Colonic mucosa (tissue), 4 donors: ENCODE measurements at regions not wholly inside any gene's neighbourhood (a gene's known extent, or its start where the extent isn't known, plus 50 kb on each side); places are given as distances from the start of the nearest gene placed in this dataset.
"Not testable (repeated sequence)": the region's sequence is repeated elsewhere in the genome, so short reads cannot be mapped to it uniquely, and the experiment has no call there.

Experiments used
- DNase-seq: peaks from one replicate; pipeline ENCODE4 v3.0.0-alpha.2; 2020
- H3K27ac ChIP-seq: fragments of 200-600 bp; one replicate; pipeline ENCODE4 v1.8.0; 2021
- H3K27me3 ChIP-seq: fragments of 200-600 bp; one replicate; pipeline ENCODE4 v1.8.0; 2021
- H3K36me3 ChIP-seq: fragments of 200-600 bp; one replicate; pipeline ENCODE4 v1.8.0; 2021
- H3K4me1 ChIP-seq: fragments of 200-600 bp; one replicate; pipeline ENCODE4 v1.8.0; 2021; ENCODE audit warnings: mild to moderate bottlenecking
- H3K4me3 ChIP-seq: fragments of 200-600 bp; one replicate; pipeline ENCODE4 v1.8.0; 2021
- H3K9ac ChIP-seq, 2 donors: one replicate each; pipeline ENCODE4 v1.7.0; 2013; ENCODE audit warnings: control low read depth in 2 of 2, low read depth in 2 of 2, low read length in 2 of 2
- H3K9me3 ChIP-seq: fragments of 200-600 bp; one replicate; pipeline ENCODE4 v1.8.0; 2021
- CTCF ChIP-seq: fragments of 200-600 bp; IDR thresholded peaks from one replicate; pipeline ENCODE4 v1.8.0; 2022; ENCODE audit warnings: antibody characterized with exemption, mild to moderate bottlenecking
- intact Hi-C: fragments of 100-400 bp; cut with DNase I; formaldehyde crosslinking; loops from one replicate; pipeline ENCODE4 v1.14.1; 2022
- donor health status: healthy.
- donor health status: DM: no; HTN: no; CAD: no.
- donor health status: DM: no; HTN: no; CAD: no.

GRCh38 chrX:94288972-94289371 lies 615.0 kb downstream of the FAM133A start:
- Histone ChIP-seq H3K9ac (no peak overlapping the region), H3K4me1 (no peaks in the 10 kb centered on the region), H3K27ac (no peak overlapping the region), H3K9me3 (no peaks in the 10 kb centered on the region), H3K4me3 (no peak overlapping the region), H3K36me3 (no peaks in the 10 kb centered on the region), H3K27me3 (no peaks in the 10 kb centered on the region)
- intact Hi-C loops, result no loop called here
- no peak for DNase-seq
- no peak for TF ChIP-seq CTCF

- Histone ChIP-seq H3K27ac (no peak overlapping the region), H3K27me3 (no peaks in the 10 kb centered on the region), H3K9ac (no peak overlapping the region), H3K36me3 (no peaks in the 10 kb centered on the region), H3K4me3 (no peak overlapping the region), H3K9me3 (no peaks in the 10 kb centered on the region), H3K4me1 (no peaks in the 10 kb centered on the region)
- TF ChIP-seq CTCF, result no peak
- no peak for DNase-seq
- intact Hi-C loops, result no loop called here
Measured at GRCh38 chrX:94302446-94302845, 628.4 kb downstream of the FAM133A start.

GRCh38 chrX:94329182-94329581 lies 655.2 kb downstream of the FAM133A start:
- TF ChIP-seq CTCF, result no peak
- intact Hi-C loops, result no loop called here
- H3K27me3 ChIP-seq, result no peaks in the 10 kb centered on the region
- H3K9ac ChIP-seq, result no peak overlapping the region
- no peak overlapping the region for H3K4me3 ChIP-seq
- no peaks in the 10 kb centered on the region for H3K9me3 ChIP-seq
- no peaks in the 10 kb centered on the region for H3K4me1 ChIP-seq
- no peak for DNase-seq
- no peak overlapping the region for H3K27ac ChIP-seq
- H3K36me3 ChIP-seq, result no peaks in the 10 kb centered on the region

GRCh38 chrX:94341730-94342129 lies 667.7 kb downstream of the FAM133A start:
- H3K36me3 ChIP-seq, H3K9me3 ChIP-seq, H3K9ac ChIP-seq, intact Hi-C loops, H3K27ac ChIP-seq, H3K4me1 ChIP-seq, H3K27me3 ChIP-seq, DNase-seq, H3K4me3 ChIP-seq: not testable (repeated sequence)

- intact Hi-C loops, result no loop called here
- no peaks in the 10 kb centered on the region for H3K27me3 ChIP-seq
- no peaks in the 10 kb centered on the region for H3K9me3 ChIP-seq
- DNase-seq, result no peak
- no peak overlapping the region for H3K4me3 ChIP-seq
- no peaks in the 10 kb centered on the region for H3K4me1 ChIP-seq
- no peak for TF ChIP-seq CTCF
- no peaks in the 10 kb centered on the region for H3K36me3 ChIP-seq
- no peak overlapping the region for H3K9ac ChIP-seq
- no peak overlapping the region for H3K27ac ChIP-seq
Measured at GRCh38 chrX:94361241-94361640, 687.2 kb downstream of the FAM133A start.

GRCh38 chrX:94365736-94366135 lies 691.7 kb downstream of the FAM133A start:
- no peak overlapping the region for H3K9ac ChIP-seq
- H3K27ac ChIP-seq, result no peak overlapping the region
- H3K36me3 ChIP-seq, result no peaks in the 10 kb centered on the region
- no peak for TF ChIP-seq CTCF
- no peaks in the 10 kb centered on the region for H3K4me1 ChIP-seq
- intact Hi-C loops, result no loop called here
- H3K9me3 ChIP-seq, result no peaks in the 10 kb centered on the region
- no peak for DNase-seq
- no peaks in the 10 kb centered on the region for H3K27me3 ChIP-seq
- no peak overlapping the region for H3K4me3 ChIP-seq
